GM12892 (cell line): ENCODE measurements at regions not wholly inside any gene's neighbourhood (a gene's known extent, or its start where the extent isn't known, plus 50 kb on each side); places are given as distances from the start of the nearest gene placed in this dataset.

ENCODE experiments used
- POLR2A ChIP-seq: IDR thresholded peaks from 2 replicates; pipeline ENCODE4 v1.6.1; 2011; ENCODE audit warnings: low read depth, low read length, control low read depth
- POLR2AphosphoS5 ChIP-seq: IDR thresholded peaks from 2 replicates; pipeline ENCODE4 v1.6.1; 2011; ENCODE audit warnings: low read depth, low read length, control low read depth
- TAF1 ChIP-seq: IDR thresholded peaks from 2 replicates; pipeline ENCODE4 v1.6.1; 2011; ENCODE audit warnings: low read depth, mild to moderate bottlenecking, control low read depth, low read length, borderline replicate concordance

GRCh38 chr21:27678511-27678910, 711.6 kb upstream of the ADAMTS5 start:
- TF ChIP-seq POLR2A (no peak), TAF1 (no peak), POLR2AphosphoS5 (no peak)
